Keratinocyte (primary cell): ENCODE measurements at regions not wholly inside any gene's neighbourhood (a gene's known extent, or its start where the extent isn't known, plus 50 kb on each side); places are given as distances from the start of the nearest gene placed in this dataset.

Experiments
- CTCF ChIP-seq, 3 experiments: IDR thresholded peaks in 1 of 3; conservative IDR thresholded peaks in 1 of 3; optimal IDR thresholded peaks in 1 of 3; 2 replicates in 2 of 3; 3 replicates in 1 of 3; pipeline versions ENCODE3 to v1.5.1; 2011; ENCODE audit warnings: low read length in 3 of 3, mild to moderate bottlenecking in 3 of 3, moderate library complexity in 2 of 3, control low read depth in 1 of 3, inconsistent platforms in 1 of 3; ENCODE audit not compliant: insufficient read depth in 2 of 3; ENCODE audit errors: extremely low read depth in 1 of 3
- EZH2 ChIP-seq: IDR thresholded peaks from one replicate; pipeline ENCODE4 v1.6.1; 2012; ENCODE audit warnings: inconsistent platforms, mild to moderate bottlenecking, low read length, moderate library complexity

GRCh38 chr10:108812906-108813305, 1110.4 kb downstream of the XPNPEP1 start:
- TF ChIP-seq CTCF (optimal IDR thresholded peaks at IDR 0.05 in 1 of 3, IDR thresholded peaks at IDR 0.05 in 1 of 3, conservative IDR thresholded peaks at IDR 0.05 in 1 of 3; ENCODE audit: extremely low read depth in 1 of 3, insufficient read depth in 2 of 3, low read length in 3 of 3): no peak
- no peak for TF ChIP-seq EZH2
